ENCODE measurements at regions not wholly inside any gene's neighbourhood (a gene's known extent, or its start where the extent isn't known, plus 50 kb on each side); places are given as distances from the start of the nearest gene placed in this dataset.
A peak's percentile ranks its signal among the peaks of the same experiment; 100 is the strongest.

- in situ Hi-C loops (cut with MboI): no loop called here
- Histone ChIP-seq H3K79me2 (ENCODE audit: control insufficient read depth, insufficient read depth, low read length) (no peaks in the 10 kb centered on the region), H3K27me3 (ENCODE audit: control insufficient read depth in 2 of 2, insufficient read depth in 2 of 2, low read length in 2 of 2) (no peaks in the 10 kb centered on the region), H3K4me2 (ENCODE audit: insufficient read depth, low read length) (no peak overlapping the region), H3K27ac (ENCODE audit: extremely low read depth, low read depth, low read length) (no peak overlapping the region), H2AFZ (ENCODE audit: low read depth, low read length) (no peak overlapping the region), H3K4me3 (no peak overlapping the region), H3K9me3 (replicated peaks; ENCODE audit: control insufficient read depth, insufficient read depth, low read depth, low read length) (no peaks in the 10 kb centered on the region), H3K9me1 (ENCODE audit: control insufficient read depth, insufficient read depth, low read length) (no peaks in the 10 kb centered on the region), H3K36me3 (ENCODE audit: control insufficient read depth, insufficient read depth, low read length) (no peaks in the 10 kb centered on the region), H4K20me1 (replicated peaks; ENCODE audit: control insufficient read depth, insufficient read depth, low read length) (no peaks in the 10 kb centered on the region), H3K4me1 (replicated peaks in 1 of 2; ENCODE audit: control insufficient read depth in 2 of 2, insufficient read depth in 2 of 2, low read length in 2 of 2) (no peaks in the 10 kb centered on the region), H3K9ac (ENCODE audit: insufficient read depth in 1 of 2, low read depth in 2 of 2, low read length in 2 of 2) (no peak overlapping the region)
- no peak for ATAC-seq
- no peak for DNase-seq (ENCODE audit: extremely low read depth in 1 of 4, low spot score in 3 of 4)
- no peak for TF ChIP-seq RNF219 (CRISPR knock-in tag; IDR thresholded peaks at IDR 0.05)
- TF ChIP-seq NFIC (IDR thresholded peaks at IDR 0.05): peak; percentile 18; the same call in 1 of the 2 replicates
- 8% methylated on average over 4 of the region's 4 CpGs for WGBS (ENCODE audit: insufficient coverage, low coverage, missing lambda C conversion rate)
- intact Hi-C loops (cut with micrococcal nuclease): no loop called here
- FAIRE-seq: no peak
- BruUV-seq (replicated peaks): no TSS peak
- POLR2A ChIA-PET: no interaction called here
- CTCF ChIA-PET (ENCODE audit: low intra/inter-chr PET ratio): no interaction called here
These were observed 176.4 kb downstream of the KIF4B start for GRCh38 chr5:155189981-155190380.

GRCh38 chr5:155193029-155193428 is 179.5 kb downstream of the KIF4B start:
- Histone ChIP-seq H3K36me3 (ENCODE audit: control insufficient read depth, insufficient read depth, low read length) (no peaks in the 10 kb centered on the region), H4K20me1 (replicated peaks; ENCODE audit: control insufficient read depth, insufficient read depth, low read length) (no peaks in the 10 kb centered on the region), H3K27me3 (ENCODE audit: control insufficient read depth in 2 of 2, insufficient read depth in 2 of 2, low read length in 2 of 2) (no peaks in the 10 kb centered on the region), H3K9ac (ENCODE audit: insufficient read depth in 1 of 2, low read depth in 2 of 2, low read length in 2 of 2) (no peak overlapping the region), H3K4me2 (ENCODE audit: insufficient read depth, low read length) (no peak overlapping the region), H3K9me3 (replicated peaks; ENCODE audit: control insufficient read depth, insufficient read depth, low read depth, low read length) (no peaks in the 10 kb centered on the region), H3K4me3 (no peak overlapping the region), H2AFZ (ENCODE audit: low read depth, low read length) (no peak overlapping the region), H3K27ac (ENCODE audit: extremely low read depth, low read depth, low read length) (no peak overlapping the region), H3K9me1 (ENCODE audit: control insufficient read depth, insufficient read depth, low read length) (no peaks in the 10 kb centered on the region), H3K79me2 (ENCODE audit: control insufficient read depth, insufficient read depth, low read length) (no peaks in the 10 kb centered on the region), H3K4me1 (replicated peaks in 1 of 2; ENCODE audit: control insufficient read depth in 2 of 2, insufficient read depth in 2 of 2, low read length in 2 of 2) (no peaks in the 10 kb centered on the region)
- ATAC-seq (no peak), FAIRE-seq (no peak), DNase-seq (ENCODE audit: extremely low read depth in 1 of 4, low spot score in 3 of 4) (no peak)
- WGBS (ENCODE audit: insufficient coverage, low coverage, missing lambda C conversion rate): 0% methylated on average over 3 of the region's 3 CpGs
- BruUV-seq (replicated peaks): no TSS peak
- intact Hi-C loops (cut with micrococcal nuclease): no loop called here
- POLR2A ChIA-PET: no interaction called here
- in situ Hi-C loops (cut with MboI): no loop called here
- CTCF ChIA-PET (ENCODE audit: low intra/inter-chr PET ratio): no interaction called here
- TF ChIP-seq CHD7 (IDR thresholded peaks at IDR 0.05; ENCODE audit: low read depth, low read length): no peak
